PC-3 (cell line): ENCODE measurements at regions not wholly inside any gene's neighbourhood (a gene's known extent, or its start where the extent isn't known, plus 50 kb on each side); places are given as distances from the start of the nearest gene placed in this dataset.

ENCODE experiments used
- CTCF ChIP-seq: fragments of 300-600 bp; sonication (generic); conservative IDR thresholded peaks from 2 replicates; pipeline ENCODE4 v1.5.1; 2017; ENCODE audit warnings: antibody characterized with exemption, low read depth, mild to moderate bottlenecking, low read length
- EZH2 ChIP-seq: fragments of 300-600 bp; sonication (generic); IDR thresholded peaks from one replicate; pipeline ENCODE4 v1.6.1; 2017; ENCODE audit warnings: antibody characterized with exemption, mild to moderate bottlenecking, low read length; ENCODE audit not compliant: unreplicated experiment
- EZH2phosphoT487 ChIP-seq: fragments of 300-600 bp; sonication (generic); IDR thresholded peaks from 2 replicates; pipeline ENCODE4 v1.6.1; 2018; ENCODE audit warnings: mild to moderate bottlenecking, antibody characterized with exemption, low read length, borderline replicate concordance

- TF ChIP-seq CTCF (no peak), EZH2 (no peak), EZH2phosphoT487 (no peak)
Measured at GRCh38 chr3:148175214-148175613, 522.5 kb upstream of the AGTR1 start.
